Colonic mucosa (tissue), 4 donors: ENCODE measurements at regions not wholly inside any gene's neighbourhood (a gene's known extent, or its start where the extent isn't known, plus 50 kb on each side); places are given as distances from the start of the nearest gene placed in this dataset.

Source experiments
- DNase-seq: peaks from one replicate; pipeline ENCODE4 v3.0.0-alpha.2; 2020
- H3K27ac ChIP-seq: fragments of 200-600 bp; one replicate; pipeline ENCODE4 v1.8.0; 2021
- H3K27me3 ChIP-seq: fragments of 200-600 bp; one replicate; pipeline ENCODE4 v1.8.0; 2021
- H3K36me3 ChIP-seq: fragments of 200-600 bp; one replicate; pipeline ENCODE4 v1.8.0; 2021
- H3K4me1 ChIP-seq: fragments of 200-600 bp; one replicate; pipeline ENCODE4 v1.8.0; 2021; ENCODE audit warnings: mild to moderate bottlenecking
- H3K4me3 ChIP-seq: fragments of 200-600 bp; one replicate; pipeline ENCODE4 v1.8.0; 2021
- H3K9ac ChIP-seq, 2 donors: one replicate each; pipeline ENCODE4 v1.7.0; 2013; ENCODE audit warnings: control low read depth in 2 of 2, low read depth in 2 of 2, low read length in 2 of 2
- H3K9me3 ChIP-seq: fragments of 200-600 bp; one replicate; pipeline ENCODE4 v1.8.0; 2021
- CTCF ChIP-seq: fragments of 200-600 bp; IDR thresholded peaks from one replicate; pipeline ENCODE4 v1.8.0; 2022; ENCODE audit warnings: antibody characterized with exemption, mild to moderate bottlenecking
- intact Hi-C: fragments of 100-400 bp; cut with DNase I; formaldehyde crosslinking; loops from one replicate; pipeline ENCODE4 v1.14.1; 2022
- donor health status: healthy.
- donor health status: DM: no; HTN: no; CAD: no.
- donor health status: DM: no; HTN: no; CAD: no.

- Histone ChIP-seq H3K9me3 (no peaks in the 10 kb centered on the region), H3K27me3 (no peaks in the 10 kb centered on the region), H3K27ac (no peak overlapping the region), H3K4me3 (no peak overlapping the region), H3K36me3 (no peaks in the 10 kb centered on the region), H3K9ac (no peak overlapping the region), H3K4me1 (no peaks in the 10 kb centered on the region)
- no peak for DNase-seq
- no peak for TF ChIP-seq CTCF
- intact Hi-C loops, result no loop called here
These were observed 836.0 kb upstream of the FBXO33 start for GRCh38 chr14:40268236-40268635.

GRCh38 chr14:40265096-40265495, 832.9 kb upstream of the FBXO33 start:
- Histone ChIP-seq H3K9me3 (no peaks in the 10 kb centered on the region), H3K27ac (no peak overlapping the region), H3K9ac (no peak overlapping the region), H3K4me1 (no peaks in the 10 kb centered on the region), H3K27me3 (no peaks in the 10 kb centered on the region), H3K4me3 (no peak overlapping the region), H3K36me3 (no peaks in the 10 kb centered on the region)
- no peak for DNase-seq
- no peak for TF ChIP-seq CTCF
- intact Hi-C loops, result no loop called here

GRCh38 chr14:40252817-40253447, 820.7 kb upstream of the FBXO33 start:
- Histone ChIP-seq H3K4me3 (no peak overlapping the region), H3K27ac (no peak overlapping the region), H3K9ac (no peak overlapping the region), H3K4me1 (no peaks in the 10 kb centered on the region), H3K9me3 (no peaks in the 10 kb centered on the region), H3K36me3 (no peaks in the 10 kb centered on the region), H3K27me3 (no peaks in the 10 kb centered on the region)
- no peak for TF ChIP-seq CTCF
- no peak for DNase-seq
- intact Hi-C loops, result no loop called here

DNA sequence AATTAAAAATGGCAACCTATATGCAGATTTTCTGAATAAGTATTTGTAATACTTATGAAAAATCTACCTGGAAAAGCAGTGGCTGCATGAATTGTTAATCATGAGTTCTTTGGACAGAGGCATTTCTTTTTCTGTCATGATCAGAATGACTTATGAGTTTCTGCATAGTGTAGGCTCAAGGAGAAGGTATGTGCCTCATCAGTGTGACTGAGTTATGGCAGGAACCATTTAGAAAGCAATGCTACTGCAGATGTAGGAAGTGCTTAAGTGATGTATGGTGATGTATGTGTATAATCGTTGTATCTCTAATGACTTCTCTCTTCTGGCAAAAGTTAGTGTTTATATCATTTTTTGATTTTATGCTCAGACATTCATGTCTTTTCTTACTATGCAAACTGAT, 816.4 kb upstream of the FBXO33 start:
- Histone ChIP-seq H3K4me1 (no peaks in the 10 kb centered on the region), H3K27ac (no peak overlapping the region), H3K9ac (no peak overlapping the region), H3K4me3 (no peak overlapping the region), H3K27me3 (no peaks in the 10 kb centered on the region), H3K36me3 (no peaks in the 10 kb centered on the region), H3K9me3 (no peaks in the 10 kb centered on the region)
- no peak for DNase-seq
- TF ChIP-seq CTCF, result no peak
- intact Hi-C loops, result no loop called here

- Histone ChIP-seq H3K9ac (no peak overlapping the region), H3K27ac (no peak overlapping the region), H3K4me3 (no peak overlapping the region), H3K27me3 (no peaks in the 10 kb centered on the region), H3K4me1 (no peaks in the 10 kb centered on the region), H3K36me3 (no peaks in the 10 kb centered on the region), H3K9me3 (no peaks in the 10 kb centered on the region)
- no peak for TF ChIP-seq CTCF
- intact Hi-C loops, result no loop called here
- no peak for DNase-seq
These were observed 808.1 kb upstream of the FBXO33 start for GRCh38 chr14:40240245-40240859.
